Calu3 (cell line): ENCODE measurements at regions not wholly inside any gene's neighbourhood (a gene's known extent, or its start where the extent isn't known, plus 50 kb on each side); places are given as distances from the start of the nearest gene placed in this dataset.

Experiments
- BruUV-seq: library from RNA; stranded (reverse); fragments of 400-500 nt; replicated peaks from 2 replicates; lab custom pipeline; 2021; lab: Mats Ljungman, UMichigan
- CTCF ChIA-PET: fragments of 300-600 bp; sonication (Branson Sonifier 250); formaldehyde crosslinking; loops from one replicate; lab custom pipeline; 2022; ENCODE audit warnings: antibody characterized with exemption; lab: Charles Lee
- DNase-seq: peaks from one replicate; pipeline ENCODE4 v3.0.0; 2022
- H3K27ac Mint-ChIP-seq: one replicate; pipeline ENCODE4 v1.8.0; 2022; ENCODE audit warnings: mixed read lengths; ENCODE audit not compliant: unreplicated experiment
- H3K27me3 Mint-ChIP-seq: one replicate; pipeline ENCODE4 v1.8.0; 2022; ENCODE audit warnings: mixed read lengths; ENCODE audit not compliant: unreplicated experiment
- H3K36me3 Mint-ChIP-seq: one replicate; pipeline ENCODE4 v1.8.0; 2022; ENCODE audit warnings: mild to moderate bottlenecking, moderate library complexity, mixed read lengths; ENCODE audit not compliant: insufficient read depth, unreplicated experiment
- H3K4me1 Mint-ChIP-seq: one replicate; pipeline ENCODE4 v1.8.0; 2022; ENCODE audit warnings: mild to moderate bottlenecking, low read depth, mixed read lengths; ENCODE audit not compliant: unreplicated experiment
- H3K4me3 Mint-ChIP-seq: one replicate; pipeline ENCODE4 v1.8.0; 2022; ENCODE audit warnings: mild to moderate bottlenecking, low read depth, moderate library complexity, mixed read lengths; ENCODE audit not compliant: unreplicated experiment
- H3K9me3 Mint-ChIP-seq: one replicate; pipeline ENCODE4 v1.8.0; 2022; ENCODE audit warnings: low read depth, mixed read lengths; ENCODE audit not compliant: unreplicated experiment
- CTCF ChIP-seq: fragments of 200-600 bp; IDR thresholded peaks from one replicate; pipeline ENCODE4 v1.8.0; 2022; ENCODE audit warnings: antibody characterized with exemption; ENCODE audit not compliant: unreplicated experiment
- intact Hi-C: fragments of 100-400 bp; cut with micrococcal nuclease; formaldehyde crosslinking; loops from one replicate; pipeline ENCODE4 v1.10.0; 2022; ENCODE audit not compliant: unreplicated experiment

- no peak for DNase-seq
- no peaks in the 10 kb centered on the region for H3K36me3 Mint-ChIP-seq
- H3K27ac Mint-ChIP-seq = no peak overlapping the region
- no peaks in the 10 kb centered on the region for H3K4me1 Mint-ChIP-seq
- no peaks in the 10 kb centered on the region for H3K27me3 Mint-ChIP-seq
- no TSS peak for BruUV-seq
- intact Hi-C loops = loop anchor here (2.0 kb wide), 1 partner anchor 26 kb away; no protein-coding TSS in a partner anchor
- no peaks in the 10 kb centered on the region for H3K9me3 Mint-ChIP-seq
- TF ChIP-seq CTCF = no peak
- no peak overlapping the region for H3K4me3 Mint-ChIP-seq
- CTCF ChIA-PET = no interaction called here
These were observed 572.5 kb upstream of the SLC10A2 start for GRCh38 chr13:103638706-103639105.

- CTCF ChIA-PET = no interaction called here
- no peaks in the 10 kb centered on the region for H3K27me3 Mint-ChIP-seq
- H3K36me3 Mint-ChIP-seq = no peaks in the 10 kb centered on the region
- no peak for TF ChIP-seq CTCF
- H3K4me3 Mint-ChIP-seq = no peak overlapping the region
- no peaks in the 10 kb centered on the region for H3K9me3 Mint-ChIP-seq
- DNase-seq = no peak
- no TSS peak for BruUV-seq
- intact Hi-C loops = no loop called here
- H3K4me1 Mint-ChIP-seq = no peaks in the 10 kb centered on the region
- H3K27ac Mint-ChIP-seq = no peak overlapping the region
These were observed 567.8 kb upstream of the SLC10A2 start for GRCh38 chr13:103634066-103634465.

GRCh38 chr13:103625194-103625593, 559.0 kb upstream of the SLC10A2 start:
- Mint-ChIP-seq H3K27me3 (no peaks in the 10 kb centered on the region), H3K4me3 (no peak overlapping the region), H3K9me3 (no peaks in the 10 kb centered on the region), H3K4me1 (no peaks in the 10 kb centered on the region), H3K36me3 (no peaks in the 10 kb centered on the region), H3K27ac (no peak overlapping the region)
- CTCF ChIA-PET = no interaction called here
- no peak for TF ChIP-seq CTCF
- intact Hi-C loops = no loop called here
- no peak for DNase-seq
- BruUV-seq = no TSS peak

- no peaks in the 10 kb centered on the region for H3K36me3 Mint-ChIP-seq
- CTCF ChIA-PET = no interaction called here
- H3K27me3 Mint-ChIP-seq = no peaks in the 10 kb centered on the region
- H3K27ac Mint-ChIP-seq = no peak overlapping the region
- H3K4me1 Mint-ChIP-seq = no peaks in the 10 kb centered on the region
- no peak for TF ChIP-seq CTCF
- no peak for DNase-seq
- no TSS peak for BruUV-seq
- peaks cover 3% of the 10 kb centered on the region for H3K9me3 Mint-ChIP-seq
- no peak overlapping the region for H3K4me3 Mint-ChIP-seq
- intact Hi-C loops = no loop called here
These were observed 551.9 kb upstream of the SLC10A2 start for GRCh38 chr13:103618151-103618550.

GRCh38 chr13:103615771-103616170, 549.6 kb upstream of the SLC10A2 start:
- H3K9me3 Mint-ChIP-seq = peaks cover 3% of the 10 kb centered on the region
- intact Hi-C loops = no loop called here
- DNase-seq = no peak
- no peaks in the 10 kb centered on the region for H3K4me1 Mint-ChIP-seq
- H3K36me3 Mint-ChIP-seq = no peaks in the 10 kb centered on the region
- no peaks in the 10 kb centered on the region for H3K27me3 Mint-ChIP-seq
- TF ChIP-seq CTCF = no peak
- no peak overlapping the region for H3K27ac Mint-ChIP-seq
- CTCF ChIA-PET = no interaction called here
- H3K4me3 Mint-ChIP-seq = no peak overlapping the region
- no TSS peak for BruUV-seq
